NCI-H1930 (cell line): ENCODE measurements at regions not wholly inside any gene's neighbourhood (a gene's known extent, or its start where the extent isn't known, plus 50 kb on each side); places are given as distances from the start of the nearest gene placed in this dataset.
"Not testable (repeated sequence)": the region's sequence is repeated elsewhere in the genome, so short reads cannot be mapped to it uniquely, and the experiment has no call there.

Experiments used
- DNase-seq, 2 experiments: peaks; one replicate each; lab custom pipeline; 2025; lab: John Stamatoyannopoulos, UW

DNA sequence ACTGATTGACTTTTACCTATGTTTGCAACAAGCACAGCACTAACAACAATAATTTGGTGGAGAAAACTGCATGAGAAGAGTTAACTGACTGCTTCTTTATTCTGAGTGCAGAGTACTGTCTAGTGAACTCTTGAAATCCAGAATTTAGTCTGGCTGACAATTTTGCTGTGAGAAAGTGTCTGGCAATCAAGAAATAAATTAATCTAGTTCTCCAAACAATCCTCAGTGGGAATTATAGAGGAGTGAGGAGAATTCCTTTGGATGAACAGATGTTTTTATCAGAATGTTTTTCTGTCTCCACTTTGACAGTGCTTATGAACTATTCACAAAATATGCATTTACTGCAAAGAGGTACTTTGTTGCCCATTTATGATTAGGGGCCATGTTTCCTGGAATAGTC is 694.9 kb upstream of the LRRN3 start:
- no peak for DNase-seq

GRCh38 chr7:110397927-110398660 is 692.8 kb upstream of the LRRN3 start:
- no peak for DNase-seq

GRCh38 chr7:110399421-110399820 is 691.5 kb upstream of the LRRN3 start:
- no peak for DNase-seq

GRCh38 chr7:110400411-110400810 is 690.5 kb upstream of the LRRN3 start:
- no peak for DNase-seq

DNA sequence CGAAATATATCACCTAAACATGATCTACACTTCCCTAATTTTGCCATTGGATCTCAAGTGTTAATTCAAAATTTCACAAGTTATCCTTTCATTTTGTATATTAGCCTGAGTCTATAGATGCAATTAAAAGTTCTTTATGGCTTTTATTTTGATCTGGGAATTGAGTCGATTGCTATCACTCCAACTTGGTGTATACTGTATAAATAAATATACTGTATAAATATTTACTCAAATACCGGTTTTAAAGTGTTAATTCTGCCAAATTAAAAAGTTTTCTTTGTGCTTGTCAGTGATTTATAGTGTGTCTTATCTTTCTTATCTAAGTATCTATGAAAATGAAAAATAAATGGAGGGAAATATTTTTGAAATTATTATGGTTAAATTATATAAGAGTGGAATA is 683.7 kb upstream of the LRRN3 start:
- no peak for DNase-seq

DNA sequence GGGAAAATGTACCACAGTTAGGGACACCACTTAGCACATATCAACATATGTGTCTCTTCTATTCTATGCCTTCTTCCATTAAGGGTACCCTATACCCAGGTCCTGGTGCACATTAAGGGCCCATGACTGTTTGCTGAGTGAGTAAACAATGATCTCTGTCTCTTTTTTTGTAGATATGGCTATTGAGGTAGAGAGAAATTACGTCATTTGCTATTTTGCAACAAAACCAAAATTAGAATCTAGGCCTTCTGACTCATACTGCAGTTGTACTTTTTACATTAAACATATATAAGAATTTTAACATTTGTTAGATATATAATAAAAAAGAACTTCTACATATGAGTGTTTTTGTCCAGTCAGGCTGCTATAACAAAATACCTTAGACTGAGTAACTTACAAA is 683.2 kb upstream of the LRRN3 start:
- DNase-seq = no peak

DNA sequence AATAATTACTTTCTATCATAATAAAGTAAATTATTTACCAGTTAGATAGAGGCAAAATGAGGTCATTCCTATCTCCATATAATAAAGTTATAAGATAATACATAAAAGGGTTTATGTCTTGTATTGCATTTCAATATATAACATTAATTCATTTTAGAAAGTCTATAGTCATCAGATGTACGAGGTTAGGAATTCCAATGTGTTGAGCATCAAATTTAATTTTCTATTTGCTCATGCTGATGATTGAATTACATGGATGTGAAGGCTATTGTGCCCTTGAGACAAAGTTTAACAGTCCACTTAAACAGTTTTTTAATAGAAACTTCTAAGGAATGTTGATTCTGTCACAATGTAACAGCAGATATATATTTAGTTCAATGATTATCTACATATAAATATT is 678.3 kb upstream of the LRRN3 start:
- no peak for DNase-seq

DNA sequence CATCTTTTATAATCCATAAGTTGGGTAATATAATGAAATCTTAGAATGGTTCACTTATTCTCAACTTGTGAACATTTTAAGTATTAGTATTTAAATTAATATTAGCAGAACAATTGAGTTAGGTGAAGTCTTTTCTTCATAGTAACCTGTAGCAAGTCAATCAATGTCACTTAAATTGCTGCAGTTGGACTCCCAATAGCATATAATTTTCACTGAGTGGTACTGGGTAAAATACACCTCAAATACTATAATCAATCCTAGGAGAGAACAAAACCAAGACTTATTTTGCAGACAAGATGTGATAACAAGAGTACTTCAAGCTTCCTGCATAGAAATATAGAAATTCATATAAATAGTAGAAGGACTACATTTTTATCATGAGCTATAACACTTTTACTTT is 677.9 kb upstream of the LRRN3 start:
- DNase-seq = no peak

DNA sequence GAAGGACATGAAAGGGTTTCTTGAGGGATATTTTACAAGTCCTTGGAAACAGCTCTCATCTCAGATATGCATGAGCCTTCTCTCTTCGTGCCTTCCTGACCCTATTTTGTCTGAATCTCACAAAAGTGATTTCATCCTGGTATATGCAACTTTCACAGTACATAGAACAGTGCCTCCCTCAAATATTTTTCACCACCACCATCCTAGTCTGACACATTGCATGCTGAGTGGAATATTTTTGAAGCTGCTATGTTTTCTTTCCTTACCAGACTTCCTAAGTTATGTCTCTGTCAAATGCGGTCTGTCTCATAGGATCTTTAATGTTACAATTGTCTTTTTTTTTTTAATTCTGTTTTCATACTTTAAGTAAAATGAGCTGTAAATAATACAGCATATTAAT is 673.3 kb upstream of the LRRN3 start:
- DNase-seq = no peak

DNA sequence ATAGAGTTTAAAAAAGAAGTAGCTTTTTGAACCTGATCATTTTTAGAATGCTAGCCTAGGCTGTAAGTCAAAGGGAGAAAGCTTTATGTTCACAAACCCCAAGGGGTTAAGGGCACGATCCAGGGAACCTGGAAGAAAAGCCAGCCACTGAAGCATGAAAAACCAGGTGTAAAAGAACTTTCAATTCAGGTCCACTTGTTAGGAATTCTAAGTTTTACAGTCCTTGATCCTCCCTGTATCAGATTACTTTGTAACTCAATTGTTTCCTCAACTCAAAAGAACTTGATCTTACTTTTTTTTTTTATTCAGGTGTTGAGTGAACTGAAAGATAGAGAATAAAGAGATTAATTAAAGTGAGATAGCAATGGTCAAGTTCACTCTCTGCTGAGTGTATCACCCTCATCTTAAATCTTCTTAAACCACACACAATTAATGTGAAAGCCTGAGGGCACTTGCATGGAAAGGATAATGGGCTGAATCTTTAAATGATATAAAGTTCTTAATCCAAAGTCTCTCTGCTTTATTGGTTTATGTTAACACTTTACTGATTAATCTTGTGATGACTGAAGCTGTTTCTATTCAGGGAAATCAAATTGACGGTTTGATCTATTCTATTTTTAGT is 672.2 kb upstream of the LRRN3 start:
- DNase-seq = no peak

DNA sequence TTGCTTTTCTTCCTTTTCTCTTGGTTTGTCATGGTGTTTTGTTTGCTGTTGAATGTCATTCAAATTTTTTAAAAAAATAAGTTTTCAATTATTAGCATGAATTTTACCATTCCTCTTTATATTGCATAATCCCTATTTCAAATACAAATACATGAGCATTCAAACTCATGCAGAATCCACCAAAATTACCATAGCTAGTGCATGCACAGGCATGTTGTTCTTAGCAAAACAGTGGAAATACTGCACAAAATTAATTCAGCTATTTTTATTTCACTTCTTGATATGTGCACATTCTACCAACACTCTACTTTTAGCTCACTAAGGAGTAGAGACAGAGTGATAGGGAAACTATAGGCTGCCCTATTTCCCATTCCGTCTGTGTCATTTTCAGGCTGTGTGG is 670.1 kb upstream of the LRRN3 start:
- DNase-seq = no peak

- DNase-seq = no peak
Observed at GRCh38 chr7:110421490-110422241, 669.3 kb upstream of the LRRN3 start.

DNA sequence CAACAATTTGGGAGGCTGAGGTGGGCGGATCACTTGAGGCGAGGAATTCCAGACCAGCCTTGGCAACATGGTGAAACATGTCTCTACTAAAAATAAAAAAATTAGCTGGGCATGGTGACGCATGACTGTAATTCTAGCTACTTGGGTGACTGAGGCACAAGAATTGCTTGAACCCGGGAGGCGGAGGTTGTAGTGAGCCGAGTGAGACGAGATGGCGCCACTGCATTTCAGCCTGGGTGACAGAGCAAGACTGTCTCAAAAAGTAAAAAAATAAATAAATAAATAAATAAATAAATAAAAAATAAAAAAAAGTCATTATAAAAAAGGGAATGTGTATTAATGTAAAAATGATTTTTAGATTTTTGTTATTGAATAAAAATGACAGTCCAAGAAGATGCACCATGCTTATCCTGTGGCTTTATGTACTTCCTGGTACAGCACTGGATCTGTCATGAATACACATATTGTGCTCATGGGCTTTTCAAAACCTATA is 658.8 kb upstream of the LRRN3 start:
- no peak for DNase-seq

GRCh38 chr7:110438926-110439325 is 652.0 kb upstream of the LRRN3 start:
- not testable (repeated sequence) for DNase-seq

DNA sequence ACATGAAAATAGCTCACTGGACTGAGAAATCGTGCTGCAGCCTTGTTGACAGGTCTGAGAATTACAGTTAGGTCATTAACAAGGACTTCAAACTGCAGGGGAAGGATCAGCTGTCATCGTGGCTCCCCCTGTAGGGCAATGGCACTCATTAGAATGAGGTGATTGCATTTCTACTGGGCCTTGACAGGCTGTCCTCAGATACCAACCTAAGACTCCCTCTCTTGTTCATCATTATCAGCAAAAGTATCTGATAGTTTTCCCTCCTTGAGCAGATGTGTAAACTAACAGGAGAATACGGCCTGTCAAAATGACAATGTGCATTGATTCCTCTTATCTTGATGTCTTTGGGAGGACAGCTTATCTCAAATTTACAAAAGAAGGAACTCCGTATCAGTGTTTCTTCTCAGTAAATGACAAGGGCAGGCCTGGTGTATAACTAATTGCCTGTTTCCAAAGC is 648.5 kb upstream of the LRRN3 start:
- no peak for DNase-seq

DNA sequence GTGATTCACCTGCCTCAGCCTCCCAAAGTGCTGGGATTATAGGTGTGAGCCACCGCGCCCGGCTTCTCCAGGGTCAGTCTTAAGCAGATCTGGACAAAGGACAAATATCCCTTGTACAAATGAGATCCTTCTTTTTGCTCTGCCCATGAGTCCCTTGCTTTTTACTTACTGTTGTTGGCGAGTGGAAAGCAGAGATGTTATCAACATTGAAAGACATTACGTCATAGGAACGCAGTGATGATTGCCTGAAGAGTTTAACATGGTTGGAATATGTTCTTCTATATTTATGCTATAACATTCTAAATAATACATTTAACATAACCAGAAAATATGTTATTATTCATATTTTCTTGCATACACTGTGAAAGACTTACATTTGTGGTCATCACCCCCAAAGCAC is 644.3 kb upstream of the LRRN3 start:
- no peak for DNase-seq

- DNase-seq = no peak
Observed at GRCh38 chr7:110448918-110449317, 642.0 kb upstream of the LRRN3 start.

DNA sequence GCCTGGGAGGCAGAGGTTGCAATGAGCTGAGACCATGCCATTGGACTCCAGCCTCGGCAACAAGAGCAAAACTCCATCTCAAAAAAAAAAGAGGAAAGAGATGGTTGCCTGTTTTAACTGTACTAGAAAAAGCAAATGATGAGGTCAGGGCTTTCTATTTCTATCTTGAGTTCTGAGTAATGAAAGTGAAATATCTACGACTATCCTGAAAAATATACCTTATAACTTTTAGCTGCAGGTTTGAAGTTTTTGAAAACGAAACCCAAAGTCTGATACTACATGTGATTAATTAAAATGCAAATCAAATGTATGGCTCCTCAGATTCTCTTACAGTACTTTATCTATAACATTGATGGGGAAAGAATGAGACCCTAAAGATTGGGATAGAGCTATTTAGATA is 636.2 kb upstream of the LRRN3 start:
- no peak for DNase-seq

DNA sequence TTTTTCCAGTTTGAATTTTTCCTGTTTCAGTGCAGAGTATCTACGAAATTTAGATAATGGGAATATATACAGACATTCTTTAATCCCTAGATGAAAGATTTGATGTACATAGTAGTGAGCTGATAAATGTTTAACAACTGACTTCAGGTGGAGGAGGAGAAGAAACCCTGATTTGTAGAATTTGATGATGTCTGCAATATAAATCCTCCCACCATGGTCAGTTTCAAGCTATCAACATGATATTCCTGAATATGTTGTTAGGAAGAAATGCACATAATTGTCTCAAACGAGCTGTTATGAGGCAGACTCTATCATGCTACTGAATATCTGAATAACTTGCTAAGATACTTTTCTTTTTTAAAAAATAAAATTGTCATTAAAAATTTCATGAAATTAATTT is 629.3 kb upstream of the LRRN3 start:
- DNase-seq = no peak

GRCh38 chr7:110470420-110470819 is 620.5 kb upstream of the LRRN3 start:
- no peak for DNase-seq

DNA sequence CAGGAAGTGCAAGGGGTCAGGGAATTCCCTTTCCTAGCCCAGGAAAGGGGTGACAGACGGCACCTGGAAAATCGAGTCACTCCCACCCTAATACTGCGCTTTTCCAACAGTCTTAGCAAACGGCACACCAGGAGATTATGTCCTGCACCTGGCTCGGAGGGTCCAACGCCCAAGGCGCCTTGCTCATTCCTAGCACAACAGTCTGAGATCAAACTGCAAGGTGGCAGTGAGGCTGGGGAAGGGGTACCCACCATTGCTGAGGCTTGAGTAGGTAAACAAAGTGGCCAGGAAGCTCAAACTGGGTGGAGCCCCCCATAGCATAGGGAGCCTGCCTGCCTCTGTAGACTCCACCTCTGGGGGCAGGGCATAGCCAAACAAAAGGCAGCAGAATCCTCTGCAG is 618.5 kb upstream of the LRRN3 start:
- not testable (repeated sequence) for DNase-seq

DNA sequence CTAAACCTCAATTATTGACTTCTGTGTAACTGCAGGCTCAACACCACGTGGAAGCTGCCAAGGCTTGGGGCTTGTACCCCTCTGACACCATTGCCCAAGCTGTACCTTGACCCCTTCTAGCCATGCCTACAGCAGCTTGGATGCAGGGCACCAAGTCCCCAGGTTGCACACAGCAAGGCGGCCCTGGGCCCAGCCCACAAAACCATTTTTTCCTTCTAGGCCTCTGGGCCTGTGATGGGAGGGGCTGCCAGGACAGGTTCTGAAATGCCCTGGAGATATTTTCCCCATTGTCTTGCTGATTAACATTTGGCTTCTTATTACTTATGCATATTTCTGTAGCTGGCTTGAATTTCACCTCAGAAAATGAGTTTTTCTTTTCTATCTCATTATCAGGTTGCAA is 610.0 kb upstream of the LRRN3 start:
- DNase-seq = no peak

DNA sequence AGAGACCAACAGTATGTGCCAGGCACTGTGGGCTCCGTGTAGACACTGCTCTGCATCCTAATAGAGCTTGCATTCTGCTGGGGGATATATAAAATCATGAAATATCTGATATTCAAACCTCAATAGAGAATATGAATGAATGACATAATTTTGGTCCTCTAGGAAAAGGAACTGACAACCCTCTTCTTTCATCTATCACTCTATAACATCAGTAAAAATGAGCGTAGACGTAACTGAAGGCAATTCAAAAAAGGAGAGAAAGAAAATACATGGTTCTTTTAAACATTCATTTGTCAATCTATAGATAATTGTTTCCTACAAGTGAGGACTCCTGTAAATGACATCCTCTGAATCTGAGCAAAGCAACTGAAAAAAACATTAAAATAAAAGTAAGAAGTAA is 607.4 kb upstream of the LRRN3 start:
- no peak for DNase-seq
